Activated CD8-positive, alpha-beta T cell treated with anti-CD3 and anti-CD28 coated beads for 36 hours (primary cell): ENCODE measurements at regions not wholly inside any gene's neighbourhood (a gene's known extent, or its start where the extent isn't known, plus 50 kb on each side); places are given as distances from the start of the nearest gene placed in this dataset.

Experiments
- ATAC-seq: fragments of 200-7000 bp; cut with Tn5 transposase; one replicate; pipeline ENCODE4 v1.10.0; 2021; ENCODE audit warnings: mild to moderate bottlenecking, moderate library complexity
- CTCF ChIA-PET: fragments of 350-600 bp; sonication (Branson Sonifier 250); formaldehyde crosslinking; loops from one replicate; lab custom pipeline; 2021; ENCODE audit warnings: antibody characterized with exemption; lab: Charles Lee
- POLR2A ChIA-PET: fragments of 350-600 bp; sonication (Branson Sonifier 250); formaldehyde crosslinking; loops from one replicate; lab custom pipeline; 2021; ENCODE audit warnings: antibody characterized with exemption; lab: Charles Lee
- DNase-seq: peaks from one replicate; pipeline ENCODE4 v3.0.0-alpha.2; 2020
- H3K27ac Mint-ChIP-seq: one replicate; pipeline ENCODE4 v1.8.0; 2021; ENCODE audit warnings: mild to moderate bottlenecking, mixed read lengths
- H3K27me3 Mint-ChIP-seq: one replicate; pipeline ENCODE4 v1.8.0; 2021; ENCODE audit warnings: mixed read lengths
- H3K36me3 Mint-ChIP-seq: one replicate; pipeline ENCODE4 v1.8.0; 2021; ENCODE audit warnings: low read depth, mixed read lengths
- H3K4me1 Mint-ChIP-seq: one replicate; pipeline ENCODE4 v1.8.0; 2021; ENCODE audit warnings: low read depth, mixed read lengths
- H3K4me3 Mint-ChIP-seq: one replicate; pipeline ENCODE4 v1.8.0; 2021; ENCODE audit warnings: mild to moderate bottlenecking, moderate library complexity, mixed read lengths
- H3K9me3 Mint-ChIP-seq: one replicate; pipeline ENCODE4 v1.8.0; 2021; ENCODE audit warnings: mixed read lengths
- intact Hi-C: fragments of 100-400 bp; cut with micrococcal nuclease; formaldehyde crosslinking; loops from one replicate; pipeline ENCODE4 v1.10.0; 2022
- TF ChIP-seq, protein P1 (sequence below): fragments of 200-600 bp; IDR thresholded peaks from one replicate; pipeline ENCODE4 v1.8.0; 2022; ENCODE audit warnings: antibody characterized with exemption, mild to moderate bottlenecking

DNA sequence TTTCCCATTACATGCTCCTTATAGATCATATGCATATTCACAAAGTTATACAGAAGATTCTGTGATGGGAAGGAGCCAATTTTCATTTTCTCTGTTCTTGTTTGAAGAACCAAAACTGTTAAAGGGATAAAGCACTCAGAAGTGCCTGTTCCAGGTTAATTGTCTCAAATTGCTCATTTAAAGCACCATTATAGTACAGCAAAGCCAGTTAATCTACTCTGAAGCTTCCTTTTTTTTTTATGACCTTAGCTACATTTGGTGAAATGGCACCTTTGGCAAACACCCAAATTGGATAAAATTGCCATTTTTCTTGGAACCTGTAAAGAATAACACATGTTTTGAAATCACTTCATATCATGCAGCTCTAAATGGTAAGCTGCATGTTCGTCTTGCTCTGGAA lies 1092.3 kb downstream of the BCL11A start:
- Mint-ChIP-seq H3K27ac (no peak overlapping the region), H3K4me1 (no peaks in the 10 kb centered on the region), H3K27me3 (no peaks in the 10 kb centered on the region), H3K36me3 (no peaks in the 10 kb centered on the region), H3K4me3 (no peak overlapping the region), H3K9me3 (no peaks in the 10 kb centered on the region)
- POLR2A ChIA-PET, result no interaction called here
- CTCF ChIA-PET, result no interaction called here
- intact Hi-C loops, result no loop called here
- DNase-seq (no peak), ATAC-seq (no peak)
- TF ChIP-seq, protein P1, sequence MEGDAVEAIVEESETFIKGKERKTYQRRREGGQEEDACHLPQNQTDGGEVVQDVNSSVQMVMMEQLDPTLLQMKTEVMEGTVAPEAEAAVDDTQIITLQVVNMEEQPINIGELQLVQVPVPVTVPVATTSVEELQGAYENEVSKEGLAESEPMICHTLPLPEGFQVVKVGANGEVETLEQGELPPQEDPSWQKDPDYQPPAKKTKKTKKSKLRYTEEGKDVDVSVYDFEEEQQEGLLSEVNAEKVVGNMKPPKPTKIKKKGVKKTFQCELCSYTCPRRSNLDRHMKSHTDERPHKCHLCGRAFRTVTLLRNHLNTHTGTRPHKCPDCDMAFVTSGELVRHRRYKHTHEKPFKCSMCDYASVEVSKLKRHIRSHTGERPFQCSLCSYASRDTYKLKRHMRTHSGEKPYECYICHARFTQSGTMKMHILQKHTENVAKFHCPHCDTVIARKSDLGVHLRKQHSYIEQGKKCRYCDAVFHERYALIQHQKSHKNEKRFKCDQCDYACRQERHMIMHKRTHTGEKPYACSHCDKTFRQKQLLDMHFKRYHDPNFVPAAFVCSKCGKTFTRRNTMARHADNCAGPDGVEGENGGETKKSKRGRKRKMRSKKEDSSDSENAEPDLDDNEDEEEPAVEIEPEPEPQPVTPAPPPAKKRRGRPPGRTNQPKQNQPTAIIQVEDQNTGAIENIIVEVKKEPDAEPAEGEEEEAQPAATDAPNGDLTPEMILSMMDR, result no peak

- H3K4me1 Mint-ChIP-seq, result no peaks in the 10 kb centered on the region
- H3K4me3 Mint-ChIP-seq, result no peak overlapping the region
- intact Hi-C loops, result no loop called here
- no peaks in the 10 kb centered on the region for H3K27me3 Mint-ChIP-seq
- no peaks in the 10 kb centered on the region for H3K9me3 Mint-ChIP-seq
- no peak for DNase-seq
- H3K27ac Mint-ChIP-seq, result no peak overlapping the region
- ATAC-seq, result no peak
- TF ChIP-seq, protein P1, result no peak
- ChIA-PET CTCF (no interaction called here), POLR2A (no interaction called here)
- no peaks in the 10 kb centered on the region for H3K36me3 Mint-ChIP-seq
These were observed 1094.7 kb downstream of the BCL11A start for GRCh38 chr2:59458800-59459199.

DNA sequence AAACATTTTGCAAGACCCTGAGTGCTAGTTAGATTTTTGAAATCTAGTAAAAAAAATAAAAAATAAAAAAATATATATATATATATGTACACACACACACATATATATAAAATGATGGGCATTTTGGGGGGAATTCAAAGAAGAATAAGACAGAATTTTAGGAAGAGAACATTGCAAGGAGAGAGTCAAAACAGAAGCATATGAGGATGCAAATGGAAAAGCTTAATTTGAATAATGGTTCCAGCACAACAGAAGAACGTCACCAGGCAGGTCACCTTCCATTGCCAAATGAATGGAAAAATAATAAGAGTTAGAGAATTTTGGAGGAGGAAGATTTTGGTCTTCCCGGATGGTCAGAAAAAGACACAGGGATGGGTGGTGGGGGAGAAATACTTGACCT lies 1097.2 kb downstream of the BCL11A start:
- intact Hi-C loops, result no loop called here
- DNase-seq (no peak), ATAC-seq (no peak)
- Mint-ChIP-seq H3K4me3 (no peak overlapping the region), H3K27ac (no peak overlapping the region), H3K9me3 (no peaks in the 10 kb centered on the region), H3K27me3 (no peaks in the 10 kb centered on the region), H3K4me1 (no peaks in the 10 kb centered on the region), H3K36me3 (no peaks in the 10 kb centered on the region)
- ChIA-PET POLR2A (no interaction called here), CTCF (interaction anchor here (0.8 kb wide), 1 partner anchor 27 kb away, joined by 3 read pairs; no protein-coding TSS in a partner anchor)
- TF ChIP-seq, protein P1, result no peak

DNA sequence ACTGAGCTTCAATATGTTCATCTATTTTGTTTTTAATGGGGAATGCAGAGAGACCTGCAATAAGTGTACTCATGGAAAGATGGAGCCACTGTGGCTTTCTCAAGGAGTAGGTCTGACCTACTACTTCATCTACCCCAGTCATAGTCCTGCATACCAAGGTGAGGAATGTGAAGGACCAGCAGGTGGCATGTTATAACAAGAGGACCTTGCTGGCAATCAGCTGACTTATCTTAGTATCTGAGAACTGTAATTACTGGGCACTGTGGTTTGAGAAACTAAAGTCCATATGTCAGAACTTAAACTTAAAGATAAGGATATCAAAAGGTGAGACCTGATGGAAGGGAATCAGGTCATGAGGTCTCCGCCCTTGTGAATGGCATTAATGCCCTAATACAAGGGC lies 1104.2 kb downstream of the BCL11A start:
- intact Hi-C loops, result no loop called here
- CTCF ChIA-PET, result interaction anchor here (0.9 kb wide), 1 partner anchor 18 kb away, joined by 3 read pairs; no protein-coding TSS in a partner anchor
- no peak overlapping the region for H3K4me3 Mint-ChIP-seq
- no peak for ATAC-seq
- no peaks in the 10 kb centered on the region for H3K4me1 Mint-ChIP-seq
- H3K36me3 Mint-ChIP-seq, result no peaks in the 10 kb centered on the region
- DNase-seq, result no peak
- POLR2A ChIA-PET, result no interaction called here
- TF ChIP-seq, protein P1, result no peak
- H3K9me3 Mint-ChIP-seq, result no peaks in the 10 kb centered on the region
- no peak overlapping the region for H3K27ac Mint-ChIP-seq
- no peaks in the 10 kb centered on the region for H3K27me3 Mint-ChIP-seq

DNA sequence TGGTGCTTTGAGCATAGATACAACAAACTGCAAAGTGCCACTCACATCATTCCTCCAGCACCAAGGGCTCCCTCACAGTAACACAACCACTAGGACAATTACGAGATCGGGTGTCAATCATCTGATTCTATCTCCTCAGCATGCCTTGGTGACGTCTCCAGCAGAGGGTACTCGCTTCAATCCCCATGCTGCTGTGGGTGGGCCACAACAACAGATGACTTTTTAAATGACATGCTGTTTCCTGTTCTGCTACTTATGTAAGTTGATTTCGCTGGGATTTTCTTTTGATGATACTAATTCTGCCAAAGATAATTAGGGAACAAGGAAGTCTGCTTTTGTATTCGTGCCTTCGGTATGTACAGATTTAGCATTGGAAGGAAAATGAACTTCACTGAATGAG lies 1113.0 kb downstream of the BCL11A start:
- TF ChIP-seq, protein P1, result no peak
- intact Hi-C loops, result no loop called here
- CTCF ChIA-PET, result no interaction called here
- DNase-seq, result no peak
- no peaks in the 10 kb centered on the region for H3K27me3 Mint-ChIP-seq
- H3K4me3 Mint-ChIP-seq, result no peak overlapping the region
- no peaks in the 10 kb centered on the region for H3K9me3 Mint-ChIP-seq
- no peaks in the 10 kb centered on the region for H3K4me1 Mint-ChIP-seq
- ATAC-seq, result no peak
- no peak overlapping the region for H3K27ac Mint-ChIP-seq
- no peaks in the 10 kb centered on the region for H3K36me3 Mint-ChIP-seq
- POLR2A ChIA-PET, result no interaction called here
